HCT116 (cell line): ENCODE measurements at regions not wholly inside any gene's neighbourhood (a gene's known extent, or its start where the extent isn't known, plus 50 kb on each side); places are given as distances from the start of the nearest gene placed in this dataset.

ENCODE experiments used
- ATF3 ChIP-seq: IDR thresholded peaks from 2 replicates; pipeline ENCODE4 v1.6.1; 2012
- CEBPB ChIP-seq: IDR thresholded peaks from 2 replicates; pipeline ENCODE4 v1.6.1; 2012; ENCODE audit warnings: low read depth
- EGR1 ChIP-seq: IDR thresholded peaks from 2 replicates; pipeline ENCODE4 v1.6.1; 2012; ENCODE audit warnings: low read depth
- EZH2 ChIP-seq: fragments of 200-600 bp; sonication (generic); IDR thresholded peaks from 2 replicates; pipeline ENCODE4 v1.6.1; 2017; ENCODE audit warnings: antibody characterized with exemption, mixed run types
- EZH2phosphoT487 ChIP-seq: fragments of 200-600 bp; IDR thresholded peaks from 2 replicates; pipeline ENCODE4 v1.6.1; 2018; ENCODE audit warnings: antibody characterized with exemption, borderline replicate concordance
- JUND ChIP-seq: IDR thresholded peaks from 2 replicates; pipeline ENCODE4 v1.6.1; 2012
- POLR2A ChIP-seq: IDR thresholded peaks from 2 replicates; pipeline ENCODE4 v1.7.0; 2011; ENCODE audit warnings: borderline replicate concordance; ENCODE audit not compliant: insufficient read depth, insufficient read length; ENCODE audit errors: extremely low read depth
- YY1 ChIP-seq: IDR thresholded peaks from 2 replicates; pipeline ENCODE4 v1.6.1; 2011; ENCODE audit warnings: low read length, low read depth, moderate library complexity, mild to moderate bottlenecking; ENCODE audit not compliant: insufficient replicate concordance; ENCODE audit errors: extremely low read depth
- ZNF274 ChIP-seq: fragments of 200-500 bp; sonication (Bioruptor generic); IDR thresholded peaks from 2 replicates; pipeline ENCODE4 v1.6.1; 2014; ENCODE audit warnings: mild to moderate bottlenecking, low read depth, low read length, inconsistent platforms
- TF ChIP-seq, protein P1 (sequence below), 3 experiments: fragments of 200-600 bp in 1 of 3; sonication (generic) in 1 of 3; IDR thresholded peaks in 2 of 3; conservative IDR thresholded peaks in 1 of 3; 2 replicates each; pipeline ENCODE4 v1.5.1; 2012 to 2017; ENCODE audit warnings: low read depth in 2 of 3, low read length in 2 of 3, antibody characterized with exemption in 1 of 3, borderline replicate concordance in 1 of 3, control low read depth in 1 of 3, mild to moderate bottlenecking in 1 of 3, mixed read lengths in 1 of 3, mixed run types in 1 of 3, moderate library complexity in 1 of 3; ENCODE audit not compliant: insufficient read depth in 1 of 3

GRCh38 chr21:38669186-38669585 is 136.5 kb upstream of the ETS2 start:
- TF ChIP-seq ZNF274 (no peak), JUND (no peak), ATF3 (no peak), EZH2phosphoT487 (no peak), EZH2 (no peak), YY1 (no peak), POLR2A (no peak), EGR1 (no peak), CEBPB (no peak)
- TF ChIP-seq, protein P1, sequence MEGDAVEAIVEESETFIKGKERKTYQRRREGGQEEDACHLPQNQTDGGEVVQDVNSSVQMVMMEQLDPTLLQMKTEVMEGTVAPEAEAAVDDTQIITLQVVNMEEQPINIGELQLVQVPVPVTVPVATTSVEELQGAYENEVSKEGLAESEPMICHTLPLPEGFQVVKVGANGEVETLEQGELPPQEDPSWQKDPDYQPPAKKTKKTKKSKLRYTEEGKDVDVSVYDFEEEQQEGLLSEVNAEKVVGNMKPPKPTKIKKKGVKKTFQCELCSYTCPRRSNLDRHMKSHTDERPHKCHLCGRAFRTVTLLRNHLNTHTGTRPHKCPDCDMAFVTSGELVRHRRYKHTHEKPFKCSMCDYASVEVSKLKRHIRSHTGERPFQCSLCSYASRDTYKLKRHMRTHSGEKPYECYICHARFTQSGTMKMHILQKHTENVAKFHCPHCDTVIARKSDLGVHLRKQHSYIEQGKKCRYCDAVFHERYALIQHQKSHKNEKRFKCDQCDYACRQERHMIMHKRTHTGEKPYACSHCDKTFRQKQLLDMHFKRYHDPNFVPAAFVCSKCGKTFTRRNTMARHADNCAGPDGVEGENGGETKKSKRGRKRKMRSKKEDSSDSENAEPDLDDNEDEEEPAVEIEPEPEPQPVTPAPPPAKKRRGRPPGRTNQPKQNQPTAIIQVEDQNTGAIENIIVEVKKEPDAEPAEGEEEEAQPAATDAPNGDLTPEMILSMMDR (IDR thresholded peaks at IDR 0.05 in 2 of 3, conservative IDR thresholded peaks at IDR 0.05 in 1 of 3; ENCODE audit: borderline replicate concordance in 1 of 3, insufficient read depth in 1 of 3, low read depth in 2 of 3, low read length in 2 of 3): peak; percentile 34 to 64 (median 57); a peak in 5 of 6 replicates
